ENCODE measurements at regions not wholly inside any gene's neighbourhood (a gene's known extent, or its start where the extent isn't known, plus 50 kb on each side); places are given as distances from the start of the nearest gene placed in this dataset.
A peak's percentile ranks its signal among the peaks of the same experiment; 100 is the strongest.
"Not testable (repeated sequence)": the region's sequence is repeated elsewhere in the genome, so short reads cannot be mapped to it uniquely, and the experiment has no call there.

DNA sequence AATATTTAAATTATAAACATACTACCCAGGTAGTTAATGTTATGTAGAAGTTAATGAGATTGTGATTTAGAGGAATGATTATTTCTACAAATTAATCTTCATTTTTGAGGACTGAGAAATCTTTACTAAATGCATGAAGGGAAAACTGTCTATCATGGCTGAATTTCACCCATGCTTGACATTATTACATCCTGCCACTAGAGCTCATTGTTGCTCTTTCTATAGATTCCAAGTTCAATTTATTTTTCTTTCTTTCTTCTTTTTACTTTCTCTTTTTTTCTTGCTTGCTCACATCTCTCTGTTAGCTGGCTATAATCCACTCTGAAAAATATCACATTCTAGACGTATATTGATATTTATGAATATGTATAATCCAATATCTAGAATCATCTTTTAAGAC lies 505.0 kb upstream of the KLHL1 start:
- DNase-seq = no peak

DNA sequence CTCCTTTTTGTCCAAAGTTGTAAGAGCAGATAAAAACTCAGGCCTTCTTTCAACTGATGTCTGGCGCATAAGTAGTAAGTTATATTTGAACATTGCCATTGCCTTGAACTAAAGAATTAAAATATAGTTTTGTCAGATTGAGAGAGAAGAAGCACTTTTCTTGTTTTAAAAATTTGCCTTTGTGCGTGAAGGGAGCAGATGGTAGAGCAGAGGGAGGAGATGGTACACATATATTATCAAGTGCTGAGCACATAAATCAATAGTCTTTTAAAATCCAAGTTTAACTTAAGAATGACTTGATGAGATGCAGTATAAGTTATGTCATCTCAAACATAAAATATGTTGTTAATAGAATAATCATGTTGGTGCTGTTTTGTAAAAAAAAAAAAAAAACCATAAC lies 504.6 kb upstream of the KLHL1 start:
- DNase-seq = no peak

DNA sequence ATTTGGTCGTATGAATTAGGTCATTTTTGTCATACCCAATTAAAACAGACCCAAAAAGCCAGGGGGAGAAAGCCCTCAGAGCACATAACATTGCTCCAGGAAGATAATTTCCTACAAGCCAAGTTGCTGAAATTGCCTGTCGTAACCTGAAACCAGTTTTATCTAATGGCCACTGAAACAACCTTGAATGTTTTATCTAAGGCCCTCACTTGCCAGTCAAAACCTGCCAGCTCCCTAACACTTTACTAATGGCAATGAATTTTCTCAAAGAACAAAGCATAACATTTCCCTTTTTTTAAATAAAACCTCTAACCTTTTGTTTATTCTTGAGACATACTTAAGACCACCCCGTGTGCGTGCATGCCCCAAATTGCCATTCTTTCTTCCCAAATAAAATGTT lies 496.2 kb upstream of the KLHL1 start:
- DNase-seq = no peak

DNA sequence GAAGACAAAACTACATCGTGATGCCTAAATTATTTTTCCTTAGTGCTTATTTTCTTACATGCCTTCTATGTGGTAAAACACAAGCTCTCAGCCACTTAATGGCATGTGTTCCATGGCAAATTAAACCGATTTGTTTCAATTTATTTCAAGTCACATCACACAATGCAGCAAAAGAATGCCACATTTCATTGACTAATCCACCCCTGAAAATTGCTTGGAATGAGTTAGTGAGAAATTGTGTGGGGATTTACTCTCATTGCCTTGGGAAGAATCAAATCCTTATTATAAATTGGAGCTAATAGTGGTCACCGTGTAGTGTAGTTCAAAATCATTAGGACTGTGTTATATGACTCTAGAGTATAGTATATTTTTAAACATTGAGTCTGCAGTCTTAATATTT lies 485.5 kb upstream of the KLHL1 start:
- no peak for DNase-seq

DNA sequence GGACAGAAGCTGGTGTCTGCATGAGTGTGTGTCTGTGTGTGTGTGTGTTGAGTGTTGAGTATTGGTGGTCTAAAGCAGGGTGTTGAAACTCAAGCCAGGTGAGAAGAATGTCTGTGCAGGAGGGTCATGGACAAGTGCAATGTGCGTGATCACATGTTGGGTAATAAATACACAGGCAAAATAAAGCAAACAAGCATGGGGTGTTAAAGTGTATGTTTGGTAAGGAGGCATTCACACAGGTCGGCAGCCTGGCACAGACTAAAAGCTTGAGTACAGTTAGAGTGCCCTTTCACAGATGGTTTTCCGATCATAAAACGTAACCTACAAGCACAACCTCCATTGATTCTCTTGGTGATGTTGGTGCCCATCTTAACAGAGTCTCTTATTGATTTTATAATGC lies 476.9 kb upstream of the KLHL1 start:
- no peak for DNase-seq

DNA sequence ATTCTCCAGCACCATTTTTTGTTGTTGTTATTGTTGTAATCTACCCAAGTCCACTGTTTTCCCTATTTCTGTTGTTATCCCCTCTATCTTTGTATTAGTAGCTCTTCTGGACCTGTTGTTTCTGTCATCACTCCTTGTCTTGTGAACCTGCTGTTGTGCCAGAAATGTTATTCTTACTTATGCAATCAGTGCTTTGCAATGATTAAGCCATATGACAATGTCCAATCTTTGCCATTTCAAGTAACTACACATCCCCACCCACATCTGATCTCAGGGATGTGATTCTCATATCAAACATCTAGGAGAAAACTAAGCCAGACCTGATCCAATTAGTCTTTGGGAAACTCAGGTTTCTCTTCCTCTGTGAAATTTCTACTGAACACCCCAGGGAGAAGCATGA lies 472.6 kb upstream of the KLHL1 start:
- no peak for DNase-seq

DNA sequence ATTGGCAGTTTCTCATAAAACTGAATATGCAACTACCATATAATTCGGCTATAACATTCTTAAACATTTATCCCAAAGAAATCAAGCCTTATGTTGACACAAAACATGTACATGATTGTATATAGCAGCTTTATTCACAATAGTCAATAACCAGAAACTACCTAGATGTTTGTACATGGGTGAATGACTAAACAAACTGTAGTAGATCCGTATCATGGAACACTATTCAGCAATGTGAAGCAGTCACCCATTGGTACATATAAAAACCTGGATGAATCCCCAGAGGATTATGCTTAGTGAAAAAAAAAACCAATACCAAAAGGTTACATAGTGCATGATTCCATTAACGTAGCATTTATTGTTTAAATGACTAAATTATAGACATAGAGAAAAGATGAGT lies 471.7 kb upstream of the KLHL1 start:
- DNase-seq = no peak

DNA sequence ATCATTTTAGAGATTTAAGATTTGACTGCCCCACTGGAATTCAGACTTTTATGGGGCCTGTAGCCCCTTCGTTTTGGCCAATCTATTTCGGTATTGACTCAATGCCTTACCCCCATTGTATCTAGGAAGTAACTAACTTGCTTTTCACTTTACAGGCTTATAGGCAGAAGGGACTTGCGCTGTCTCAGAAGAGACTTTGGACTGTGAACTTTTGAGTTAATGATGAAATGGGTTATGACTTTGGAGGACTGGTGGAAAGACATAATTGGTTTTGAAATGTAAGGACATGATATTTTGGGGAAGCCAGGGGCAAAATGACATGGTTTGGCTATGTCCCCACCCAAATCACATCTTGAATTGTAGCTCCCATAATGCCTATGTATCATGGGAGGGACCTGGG lies 463.0 kb upstream of the KLHL1 start:
- no peak for DNase-seq

DNA sequence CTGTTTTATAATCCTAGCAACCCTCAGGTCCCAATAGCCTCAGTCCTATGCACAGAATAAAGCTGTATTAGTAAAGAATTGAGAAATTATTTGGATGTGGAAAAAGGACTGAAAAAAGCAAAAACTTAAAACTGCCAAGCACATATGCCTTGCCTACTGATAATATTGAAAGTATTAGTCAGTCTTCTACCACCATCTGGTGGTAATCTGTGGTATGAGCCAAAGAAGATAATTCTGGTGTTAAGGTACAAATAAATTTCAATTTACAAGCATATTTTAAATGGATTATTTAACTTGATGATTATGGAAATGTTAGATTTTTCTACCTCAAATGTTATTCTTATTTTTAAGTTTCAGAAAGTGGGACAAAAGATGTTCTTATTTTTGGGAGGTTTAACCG lies 460.3 kb upstream of the KLHL1 start:
- peak; percentile 38 for DNase-seq

DNA sequence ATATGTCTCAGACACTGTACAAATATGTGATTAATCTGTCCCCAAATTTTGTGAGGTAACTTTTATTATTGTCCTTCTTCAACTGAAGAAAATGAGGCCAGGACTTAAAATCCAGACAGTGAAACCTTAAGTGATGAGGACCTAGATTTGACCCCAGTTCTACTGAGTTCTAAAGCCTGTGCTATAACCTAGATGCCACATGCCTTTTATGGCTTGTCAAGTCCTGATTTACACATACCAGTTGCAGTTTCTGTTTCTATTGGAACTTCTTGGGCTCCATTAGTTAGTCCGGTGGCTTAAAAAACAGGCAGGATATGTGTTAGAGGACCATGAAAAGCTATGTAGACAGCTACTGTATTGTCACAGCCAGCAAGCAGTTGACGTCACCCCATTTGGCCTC lies 436.5 kb upstream of the KLHL1 start:
- no peak for DNase-seq

DNA sequence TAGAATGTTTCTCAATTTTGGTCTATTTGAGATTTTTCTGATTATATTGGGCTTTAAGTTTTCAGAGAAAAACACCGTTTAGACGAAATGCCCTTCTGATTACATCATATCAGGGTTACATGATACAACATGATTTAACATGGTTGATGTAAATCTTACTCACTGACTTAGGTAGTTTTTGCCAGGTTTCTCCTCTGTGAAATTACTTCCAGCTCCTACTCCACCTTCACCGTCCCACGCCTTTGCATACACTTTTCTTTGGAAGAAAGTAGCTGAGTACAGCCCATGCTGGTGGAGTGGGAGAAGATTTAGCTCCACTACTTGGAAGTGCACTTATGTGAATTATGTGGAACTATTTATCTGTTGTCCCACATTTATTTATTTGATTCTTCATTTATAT lies 433.2 kb upstream of the KLHL1 start:
- no peak for DNase-seq

DNA sequence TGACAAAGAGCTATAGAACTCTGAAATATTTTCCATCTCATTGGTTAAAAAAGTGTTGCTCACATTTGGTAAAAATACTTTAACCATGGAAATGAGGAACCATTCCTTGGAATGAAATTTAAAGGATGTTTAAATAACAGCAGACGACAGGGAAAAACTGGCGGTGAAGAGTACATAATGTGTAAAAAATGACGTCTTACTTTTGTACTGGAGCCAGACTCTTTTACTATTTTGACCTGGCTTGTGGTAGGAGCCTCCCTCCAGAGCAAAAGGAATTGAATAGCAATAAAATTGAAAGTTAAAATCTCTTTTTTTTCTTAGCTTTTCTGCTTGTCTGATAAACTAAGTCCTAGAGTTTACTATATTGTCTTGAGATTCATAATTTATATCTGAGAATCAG lies 426.2 kb upstream of the KLHL1 start:
- DNase-seq = no peak

DNA sequence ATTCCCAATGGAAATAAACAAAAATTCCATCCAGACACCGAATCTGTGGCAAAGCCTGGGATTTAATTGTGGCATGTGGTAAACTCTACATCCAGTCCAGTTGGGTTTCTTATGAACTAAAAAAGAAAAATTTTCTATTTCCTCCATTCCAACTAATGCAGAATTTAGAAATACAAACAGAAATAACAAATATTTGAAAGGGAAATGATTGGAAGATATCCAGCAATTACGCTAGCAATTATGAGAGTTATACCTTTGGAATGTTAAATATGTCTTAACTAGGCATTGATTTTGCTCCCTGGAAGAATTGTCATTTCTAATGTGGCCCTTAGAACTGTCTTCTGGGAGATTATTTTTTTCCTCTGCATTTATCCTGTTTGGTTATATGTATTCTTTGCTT lies 421.4 kb upstream of the KLHL1 start:
- no peak for DNase-seq

DNA sequence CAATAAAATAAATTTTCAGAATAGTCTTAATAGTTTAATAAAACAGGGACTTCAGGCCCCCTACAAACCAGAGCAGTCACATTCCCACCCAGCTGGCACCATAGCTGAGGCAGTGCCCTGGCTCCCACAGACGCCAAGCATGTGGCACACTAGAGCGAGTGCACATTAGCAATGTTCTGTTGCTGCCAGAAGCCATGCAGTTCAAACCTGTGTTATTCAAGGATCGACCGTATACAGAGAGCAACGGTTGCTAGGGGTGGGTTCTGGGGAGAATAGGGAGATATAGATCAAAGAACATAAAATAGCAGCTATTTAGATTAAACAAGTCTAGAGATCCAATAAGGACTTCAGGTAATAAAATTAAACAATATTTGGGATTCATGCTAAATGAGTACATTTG lies 419.3 kb upstream of the KLHL1 start:
- DNase-seq = no peak

DNA sequence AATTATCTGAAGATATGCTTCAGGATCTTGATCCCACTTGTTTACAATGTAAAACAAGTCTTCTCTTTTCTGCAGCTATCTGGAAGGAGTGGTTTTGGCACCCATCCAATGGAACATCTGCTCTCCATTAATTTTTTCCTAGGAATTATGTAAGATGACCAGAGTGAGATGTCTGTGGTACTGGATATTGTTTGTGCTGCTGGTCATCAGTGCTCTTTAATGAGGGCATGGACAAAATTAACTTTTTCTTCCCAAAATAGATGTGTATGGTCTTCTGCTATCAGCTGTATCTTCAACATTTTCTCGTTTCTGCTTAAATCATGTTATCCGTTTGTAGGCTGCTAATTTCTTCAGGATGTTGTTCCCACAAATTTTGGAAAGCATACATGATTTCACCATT lies 415.4 kb upstream of the KLHL1 start:
- no peak for DNase-seq

DNA sequence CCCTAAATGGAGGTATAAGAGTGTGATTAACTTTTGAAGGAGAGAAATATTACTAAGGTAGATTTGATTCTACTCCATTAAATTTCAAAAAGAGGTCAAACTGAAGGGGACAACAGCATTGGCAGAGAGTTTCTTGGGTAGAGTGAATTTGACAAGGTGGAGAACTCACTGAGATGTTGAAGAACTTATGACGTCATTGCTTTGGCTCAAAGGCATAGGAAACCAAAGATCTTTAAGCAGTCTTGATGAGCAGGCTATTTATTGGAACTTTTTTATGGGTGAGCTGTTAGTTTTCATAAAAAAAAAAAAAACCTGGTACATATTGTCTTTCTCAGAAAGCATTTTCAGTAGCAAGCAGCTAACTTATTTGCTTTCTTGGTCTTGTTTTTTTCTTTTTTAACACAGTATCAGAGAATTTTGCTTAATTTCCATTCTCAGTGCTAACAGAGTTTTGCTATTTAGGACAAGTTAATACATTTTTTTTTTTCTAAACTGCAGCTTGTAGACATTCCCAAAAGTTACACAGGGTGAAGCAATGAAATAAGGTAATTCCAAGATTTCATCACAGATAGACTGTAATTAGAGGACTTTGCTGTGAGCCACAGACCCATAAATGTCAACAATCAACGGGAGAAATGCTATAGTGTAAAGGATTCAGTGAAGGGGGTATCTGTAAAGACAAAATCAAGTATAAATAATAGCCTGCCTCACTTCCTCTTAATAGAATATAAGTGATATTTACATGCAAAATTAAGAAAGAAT lies 412.2 kb upstream of the KLHL1 start:
- no peak for DNase-seq

DNA sequence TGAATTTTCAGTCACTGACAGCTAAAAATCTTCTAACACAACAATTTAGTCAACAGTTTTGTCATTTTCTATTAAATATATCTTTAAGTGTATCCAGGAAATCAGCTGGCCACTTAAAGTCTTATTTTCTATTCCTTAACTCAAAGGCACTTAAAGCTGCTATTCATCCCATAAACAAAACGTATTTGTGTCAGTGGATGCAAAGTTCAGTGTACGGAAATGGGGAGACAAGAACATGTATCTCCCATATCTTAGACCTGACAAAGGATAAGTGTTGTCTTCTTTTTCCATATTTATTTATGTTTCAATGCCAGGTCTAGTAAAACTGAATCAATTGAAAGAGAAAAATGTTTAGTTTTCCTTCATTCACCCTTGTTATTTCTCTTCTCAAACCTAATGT lies 409.8 kb upstream of the KLHL1 start:
- no peak for DNase-seq

DNA sequence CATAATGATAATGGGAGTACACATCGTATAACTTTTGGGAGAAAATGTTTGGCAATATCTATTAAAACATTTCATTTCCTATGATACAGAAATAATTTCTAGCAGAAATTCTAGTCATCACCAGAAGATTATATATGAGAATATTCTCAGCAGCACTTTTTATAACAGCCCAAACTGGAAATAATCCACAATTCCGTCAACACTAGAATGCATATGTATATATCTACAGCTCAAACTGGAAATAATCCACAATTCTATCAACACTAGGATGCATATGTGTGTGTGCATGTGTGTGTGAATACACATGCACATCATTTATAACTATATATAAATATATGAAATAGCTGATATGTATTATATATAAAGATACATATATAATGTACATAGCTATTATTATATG lies 408.0 kb upstream of the KLHL1 start:
- no peak for DNase-seq

DNA sequence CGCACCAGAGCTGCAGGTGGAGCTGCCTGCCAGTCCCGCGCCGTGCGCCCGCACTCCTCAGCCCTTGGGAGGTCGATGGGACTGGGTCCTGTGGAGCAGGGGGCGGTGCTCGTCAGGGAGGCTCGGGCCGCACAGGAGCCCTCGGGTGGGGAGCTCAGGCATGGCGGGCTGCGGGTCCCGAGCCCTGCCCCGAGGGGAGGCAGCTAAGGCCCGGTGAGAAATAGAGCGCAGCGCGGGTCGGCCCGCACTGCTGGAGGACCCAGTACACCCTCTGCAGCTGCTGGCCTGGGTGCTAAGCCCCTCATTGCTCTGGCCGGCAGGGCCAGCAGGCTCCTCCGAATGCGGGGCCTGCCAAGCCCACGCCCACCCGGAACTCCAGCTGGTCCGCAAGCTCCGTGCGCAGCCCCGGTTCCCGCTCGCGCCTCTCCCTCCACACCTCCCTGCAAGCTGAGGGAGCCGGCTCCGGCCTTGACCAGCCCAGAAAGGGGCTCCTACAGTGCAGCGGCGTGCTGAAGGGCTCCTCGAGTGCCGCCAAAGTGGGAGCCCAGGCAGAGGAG lies 403.7 kb upstream of the KLHL1 start:
- not testable (repeated sequence) for DNase-seq

DNA sequence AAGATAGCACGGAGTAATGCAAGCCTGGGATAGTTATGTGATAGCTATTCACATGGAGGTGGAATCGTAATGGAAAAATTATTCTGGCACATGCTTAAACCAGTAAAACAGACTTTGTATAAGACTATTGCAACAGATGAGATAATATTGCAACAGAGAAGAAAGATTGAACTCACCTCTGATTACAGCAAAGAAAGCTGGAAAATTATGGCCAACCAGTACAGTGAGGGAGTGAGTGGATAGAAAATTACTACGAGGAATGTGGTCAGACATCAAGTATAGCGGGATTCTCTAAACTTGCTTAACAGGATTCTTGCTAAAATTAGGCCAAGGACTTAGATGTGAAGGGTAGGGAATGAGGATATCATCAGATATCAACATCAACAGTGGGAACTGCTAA lies 397.6 kb upstream of the KLHL1 start:
- no peak for DNase-seq

DNA sequence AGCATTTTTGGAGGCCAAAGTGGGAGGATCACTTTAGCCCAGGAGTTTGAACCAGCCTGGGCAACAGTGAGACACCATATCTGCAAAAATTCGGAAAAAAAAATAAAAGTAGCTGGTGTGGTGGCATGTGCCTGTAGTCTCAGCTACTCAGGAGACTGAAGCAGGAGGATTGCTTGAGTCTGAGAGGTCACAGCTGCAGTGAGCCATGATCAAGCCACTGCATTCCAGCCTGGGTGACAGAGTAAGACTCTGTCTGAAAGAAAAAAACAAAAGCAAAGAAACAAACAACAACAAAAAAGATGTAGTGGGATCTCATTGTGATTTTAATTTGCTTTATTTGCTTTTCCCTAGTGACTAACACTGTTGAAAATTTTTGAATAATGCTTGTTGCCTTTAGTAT lies 394.7 kb upstream of the KLHL1 start:
- DNase-seq = no peak

DNA sequence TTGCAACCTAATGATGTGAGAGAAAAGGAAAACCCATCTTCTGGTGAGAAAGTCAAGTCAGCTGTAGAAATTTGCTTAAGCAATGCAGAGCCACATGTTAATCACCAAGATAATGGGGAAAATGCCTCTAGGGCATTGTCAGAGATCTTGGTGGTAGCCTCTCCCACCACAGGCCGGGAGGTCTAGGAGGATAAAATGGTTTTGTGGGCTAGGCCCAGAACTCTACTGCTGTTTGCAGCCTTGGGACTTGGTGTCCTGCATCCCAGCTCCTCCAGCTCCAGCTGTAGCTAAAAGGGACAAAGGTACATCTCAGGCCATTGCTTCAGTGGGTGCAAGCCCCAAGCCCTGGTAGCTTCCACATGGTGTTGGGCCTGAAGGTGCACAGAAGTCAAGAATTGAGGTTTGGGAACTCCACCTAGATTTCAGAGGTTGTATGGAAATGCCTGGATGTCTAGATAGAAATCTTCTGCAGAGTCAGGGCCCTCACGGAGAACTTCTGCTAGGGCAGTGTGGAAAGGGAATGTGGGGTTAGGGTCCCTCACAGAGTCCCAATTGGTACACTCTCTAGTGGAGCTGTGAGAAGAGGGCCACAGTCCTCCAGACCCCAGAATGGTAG lies 382.2 kb upstream of the KLHL1 start:
- no peak for DNase-seq

DNA sequence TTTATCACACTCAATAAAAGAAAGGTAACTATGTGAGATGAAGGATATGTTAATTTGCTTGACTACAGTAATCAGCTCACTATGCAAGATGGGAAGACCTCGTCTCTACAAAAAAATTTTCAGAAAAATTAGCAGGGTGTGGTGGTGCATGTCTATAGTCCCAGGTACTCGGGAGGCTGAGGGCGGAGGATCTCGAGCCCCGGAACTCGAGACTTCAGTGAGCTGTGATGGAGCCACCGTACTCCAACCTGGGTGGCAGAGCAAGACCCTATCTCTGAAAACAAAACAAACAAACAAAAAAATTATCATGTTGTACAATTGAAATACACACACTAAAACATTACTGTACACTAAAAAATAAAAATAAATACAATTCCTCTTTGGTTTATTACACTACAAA lies 376.7 kb upstream of the KLHL1 start:
- DNase-seq = no peak

DNA sequence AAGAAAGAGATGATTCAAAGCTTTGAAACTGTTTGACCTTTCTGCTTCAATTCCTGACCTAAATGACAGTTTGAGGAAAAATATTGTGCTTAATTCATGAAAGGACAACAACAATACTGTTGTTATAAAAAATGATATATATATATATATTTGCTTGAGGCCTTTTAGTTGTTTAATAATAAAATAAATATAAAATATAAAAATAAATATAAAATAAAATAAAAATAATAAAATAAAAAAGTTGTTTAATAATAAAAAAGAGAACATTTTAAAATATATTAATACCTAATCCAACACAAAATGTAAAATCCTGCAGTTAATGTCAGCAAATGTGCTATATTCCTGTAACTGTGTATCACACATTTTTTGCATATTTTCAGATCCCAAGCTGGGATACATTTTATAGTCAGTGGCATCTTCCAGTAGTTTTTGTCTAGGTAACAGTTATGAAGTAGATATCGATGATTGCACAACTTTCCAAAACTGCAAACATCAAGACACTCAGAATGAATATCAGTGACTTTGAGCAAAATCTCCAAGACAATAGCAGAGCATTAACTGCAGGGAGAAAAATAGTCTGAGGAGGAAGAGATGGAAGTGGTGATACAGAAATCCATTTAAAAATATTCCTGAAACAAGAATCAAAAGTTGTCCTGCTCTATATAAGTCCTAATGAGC lies 375.5 kb upstream of the KLHL1 start:
- no peak for DNase-seq
